ENCODE measurements at regions not wholly inside any gene's neighbourhood (a gene's known extent, or its start where the extent isn't known, plus 50 kb on each side); places are given as distances from the start of the nearest gene placed in this dataset.

DNA sequence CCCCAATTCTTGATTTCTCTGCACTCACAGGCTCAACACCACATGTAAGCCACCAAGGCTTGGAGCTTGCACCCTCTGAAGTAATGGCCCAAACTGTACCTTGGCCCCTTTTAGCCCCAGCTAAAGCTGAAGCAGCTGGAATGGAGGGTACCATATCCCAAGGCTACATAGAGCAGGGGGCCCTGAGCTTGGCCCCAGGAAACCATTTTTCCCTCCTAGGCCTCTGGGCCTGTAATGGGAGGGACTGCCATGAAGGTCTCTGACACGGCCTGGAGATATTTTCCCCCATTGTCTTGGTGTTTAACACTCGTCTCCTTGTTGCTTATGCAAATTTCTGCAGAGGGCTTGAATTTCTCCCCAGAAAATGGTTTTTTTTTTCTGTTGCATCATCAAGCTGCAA, 69.7 kb downstream of the SKA1 start:
- no peak for DNase-seq

DNA sequence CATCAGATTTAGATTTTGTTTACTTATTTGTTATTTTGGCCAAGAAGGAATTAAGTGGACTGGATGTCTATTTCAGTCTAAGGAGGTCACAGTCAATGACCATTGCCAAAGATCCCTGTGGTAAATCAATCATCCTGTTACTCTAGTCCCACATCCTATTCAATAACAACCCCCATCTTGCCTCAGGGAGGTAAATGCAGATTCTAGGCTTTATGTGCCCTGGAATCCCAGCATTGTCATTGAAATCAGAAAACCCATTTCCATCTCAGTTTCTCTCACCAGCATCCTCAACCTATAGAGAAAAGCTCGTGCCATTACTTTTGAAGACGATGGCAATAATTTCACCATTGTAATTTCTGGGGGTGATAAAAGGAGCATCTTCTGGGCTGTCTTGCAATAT, 71.8 kb downstream of the SKA1 start:
- no peak for DNase-seq

DNA sequence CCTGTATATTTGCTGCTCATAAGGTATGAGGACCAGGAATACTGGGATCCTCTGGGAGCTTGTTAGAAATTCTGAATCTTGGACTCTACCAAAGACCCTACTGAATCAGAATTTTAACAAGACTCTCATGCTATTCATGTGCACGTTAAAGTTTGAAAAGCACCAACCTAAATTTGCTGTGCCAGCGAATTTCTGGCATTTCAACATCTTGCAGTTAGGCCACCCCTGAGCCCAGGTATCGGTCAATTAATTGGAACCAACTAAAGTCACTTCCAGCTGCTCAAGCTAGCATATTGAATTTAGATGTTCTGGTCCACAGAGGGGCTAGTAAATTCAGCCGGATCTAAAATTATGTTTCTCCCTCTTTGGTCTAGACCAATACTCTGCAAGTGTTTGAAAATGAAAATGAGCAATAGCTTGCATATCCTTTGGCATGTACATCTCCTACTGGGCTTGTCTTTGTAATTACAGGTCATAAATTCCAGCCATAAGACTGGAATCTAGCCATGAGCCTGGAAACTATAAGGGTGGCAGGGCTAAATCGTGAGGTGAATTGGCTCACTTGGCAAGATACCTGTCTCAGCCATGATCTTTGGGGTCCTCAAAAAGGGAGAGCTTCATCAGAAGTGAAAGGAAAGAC, 72.4 kb downstream of the SKA1 start:
- DNase-seq = no peak

GRCh38 chr18:50447952-50448351, 73.1 kb downstream of the SKA1 start:
- no peak for DNase-seq

- DNase-seq = no peak
Measured at GRCh38 chr18:50451100-50451842, 76.4 kb downstream of the SKA1 start.

- no peak for DNase-seq
Measured at GRCh38 chr18:50453014-50453680, 78.3 kb downstream of the SKA1 start.

GRCh38 chr18:50453732-50454131, 78.9 kb downstream of the SKA1 start:
- DNase-seq = no peak

GRCh38 chr18:50454387-50454988, 79.6 kb downstream of the SKA1 start:
- DNase-seq = no peak

GRCh38 chr18:50456285-50456684, 81.4 kb downstream of the SKA1 start:
- DNase-seq = no peak

GRCh38 chr18:50457639-50458038, 82.8 kb downstream of the SKA1 start:
- no peak for DNase-seq

GRCh38 chr18:50458366-50458765, 83.5 kb downstream of the SKA1 start:
- DNase-seq = no peak

- no peak for DNase-seq
Measured at GRCh38 chr18:50458796-50459195, 84.0 kb downstream of the SKA1 start.

GRCh38 chr18:50460062-50460461, 85.2 kb downstream of the SKA1 start:
- no peak for DNase-seq

GRCh38 chr18:50460716-50461115, 85.9 kb downstream of the SKA1 start:
- no peak for DNase-seq

DNA sequence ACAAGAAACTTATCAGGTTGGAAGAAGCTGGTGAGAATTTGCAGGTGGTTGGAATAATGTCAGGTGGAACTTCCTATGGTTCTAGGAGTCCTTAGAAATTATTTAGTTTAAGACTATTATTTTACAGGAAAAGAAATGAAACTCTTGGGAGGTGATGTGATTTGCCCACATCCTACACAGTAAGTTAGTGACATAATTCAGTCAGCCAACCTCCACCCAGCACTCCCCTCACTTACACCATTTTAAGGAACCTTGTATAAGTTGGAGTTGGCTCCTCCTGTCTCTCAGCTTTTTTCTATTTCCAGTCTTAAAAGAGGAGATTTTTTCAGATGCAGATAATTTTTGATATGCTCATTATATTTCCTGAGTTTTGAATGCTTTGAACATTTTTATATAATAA, 86.4 kb downstream of the SKA1 start:
- DNase-seq = no peak

- DNase-seq = no peak
Measured at GRCh38 chr18:50465211-50466153, 90.6 kb downstream of the SKA1 start.

DNA sequence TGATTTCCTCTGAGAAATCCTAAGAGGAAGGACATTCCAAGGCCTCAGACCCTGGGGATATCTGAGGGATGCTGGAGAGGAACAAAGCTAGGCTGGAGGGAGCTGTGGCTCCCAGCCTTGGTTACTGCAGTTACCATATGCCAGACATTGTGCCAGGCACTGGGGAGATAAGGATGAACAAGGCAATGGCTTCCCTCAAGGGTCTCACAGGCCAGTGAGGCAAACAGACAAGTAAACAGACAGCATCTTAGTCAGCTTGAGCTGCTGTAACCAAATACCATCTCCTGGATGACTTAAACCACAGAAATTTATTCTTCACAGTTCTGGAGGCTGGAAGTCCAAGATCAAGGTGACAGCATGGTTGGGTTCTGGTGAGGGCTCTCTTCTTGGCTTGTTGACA, 91.8 kb downstream of the SKA1 start:
- no peak for DNase-seq

DNA sequence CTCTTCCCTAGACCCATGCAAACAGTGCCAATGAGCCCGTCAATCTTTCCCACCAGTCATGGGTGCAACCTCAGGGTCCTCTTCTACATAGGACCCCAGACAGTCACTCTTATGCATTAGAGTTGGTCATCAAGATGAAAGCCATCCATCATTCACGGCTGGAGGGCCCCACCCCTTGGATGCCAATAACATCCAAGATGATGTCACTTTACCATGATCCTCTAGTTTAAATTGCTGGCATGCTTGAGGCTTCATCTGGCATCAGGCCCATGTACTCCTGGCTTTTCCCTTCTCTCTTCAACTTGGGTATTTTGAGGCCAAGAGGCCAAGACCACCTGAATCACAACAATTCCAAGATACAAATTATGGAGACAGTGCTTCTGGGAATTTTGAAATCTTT, 91.1 kb upstream of the MAPK4 start:
- no peak for DNase-seq

- DNase-seq = no peak
Measured at GRCh38 chr18:50469380-50469781, 90.5 kb upstream of the MAPK4 start.

- DNase-seq = no peak
Measured at GRCh38 chr18:50472941-50473340, 86.9 kb upstream of the MAPK4 start.

DNA sequence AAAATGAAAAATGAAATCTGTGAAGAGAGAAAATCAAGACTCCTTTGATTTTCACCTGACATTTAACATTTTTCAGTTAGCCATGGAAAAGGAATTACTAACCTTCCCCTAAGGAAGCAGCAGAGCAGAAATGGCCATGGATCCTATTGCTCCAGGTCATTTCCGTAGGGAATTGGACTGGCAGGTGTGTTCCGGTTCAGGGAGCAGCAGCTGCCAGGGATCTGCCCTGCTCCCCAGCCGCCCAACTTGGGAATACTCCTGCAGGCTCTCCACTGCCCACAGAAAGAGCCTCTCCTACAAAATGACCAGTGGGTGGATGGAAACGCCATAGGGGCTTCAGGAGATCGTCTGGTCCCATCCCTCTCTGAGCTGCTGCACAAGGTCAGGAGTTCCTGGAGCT, 86.0 kb upstream of the MAPK4 start:
- peak; percentile 49 for DNase-seq

DNA sequence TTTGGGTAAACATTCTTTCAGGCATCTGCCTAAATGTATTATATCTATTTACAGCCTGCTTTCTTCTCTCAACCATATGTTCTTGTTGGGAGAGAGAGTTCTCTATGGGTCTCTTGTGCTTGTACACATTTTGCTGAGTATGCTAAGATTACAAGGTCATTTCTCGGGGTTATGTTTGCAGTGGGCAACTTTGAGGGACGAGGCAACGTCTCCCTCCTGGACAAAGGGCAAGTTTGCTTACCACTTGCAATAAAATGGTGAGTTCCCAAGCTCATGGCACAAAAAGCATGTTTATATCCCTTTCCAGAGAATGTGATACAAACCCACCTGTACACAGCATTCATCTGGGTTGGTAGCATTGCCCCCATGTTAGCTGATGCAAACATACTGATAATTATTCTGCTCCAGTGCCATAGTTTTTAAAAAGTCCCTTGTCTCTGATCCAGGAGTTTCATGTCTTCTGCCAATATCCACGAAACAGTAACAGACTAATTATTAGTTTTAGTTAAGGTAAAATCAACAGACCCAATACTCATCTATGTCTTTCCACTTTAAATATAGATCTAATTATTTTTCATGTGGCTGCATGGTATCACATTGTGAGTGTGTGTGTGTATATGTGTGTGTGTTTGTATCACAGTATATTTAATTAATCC, 84.2 kb upstream of the MAPK4 start:
- no peak for DNase-seq
